SK-N-SH (cell line): ENCODE measurements at regions not wholly inside any gene's neighbourhood (a gene's known extent, or its start where the extent isn't known, plus 50 kb on each side); places are given as distances from the start of the nearest gene placed in this dataset.

Experiments used
- EP300 ChIP-seq, 2 experiments: IDR thresholded peaks; 2 replicates each; pipeline versions ENCODE4 v1.4.0 to v1.6.1; 2012; ENCODE audit warnings: borderline replicate concordance in 1 of 2, low read depth in 1 of 2, low read length in 1 of 2
- POLR2AphosphoS5 ChIP-seq: IDR thresholded peaks from 2 replicates; pipeline ENCODE4 v1.6.1; 2012; ENCODE audit warnings: low read depth, low read length
- RXRA ChIP-seq: IDR thresholded peaks from 2 replicates; pipeline ENCODE4 v1.4.0; 2012; ENCODE audit warnings: low read depth, mild to moderate bottlenecking, borderline replicate concordance
- TF ChIP-seq, protein P1 (sequence below): fragments of 200-600 bp; sonication (generic); IDR thresholded peaks from 2 replicates; pipeline ENCODE4 v1.6.1; 2017; ENCODE audit warnings: antibody characterized with exemption, mild to moderate bottlenecking, moderate library complexity

GRCh38 chr5:125199373-125199772 lies 452.9 kb upstream of the ZNF608 start:
- TF ChIP-seq EP300 (IDR thresholded peaks at IDR 0.05; ENCODE audit: borderline replicate concordance in 1 of 2, low read depth in 1 of 2, low read length in 1 of 2) (no peak), POLR2AphosphoS5 (no peak), RXRA (no peak)
- TF ChIP-seq, protein P1, sequence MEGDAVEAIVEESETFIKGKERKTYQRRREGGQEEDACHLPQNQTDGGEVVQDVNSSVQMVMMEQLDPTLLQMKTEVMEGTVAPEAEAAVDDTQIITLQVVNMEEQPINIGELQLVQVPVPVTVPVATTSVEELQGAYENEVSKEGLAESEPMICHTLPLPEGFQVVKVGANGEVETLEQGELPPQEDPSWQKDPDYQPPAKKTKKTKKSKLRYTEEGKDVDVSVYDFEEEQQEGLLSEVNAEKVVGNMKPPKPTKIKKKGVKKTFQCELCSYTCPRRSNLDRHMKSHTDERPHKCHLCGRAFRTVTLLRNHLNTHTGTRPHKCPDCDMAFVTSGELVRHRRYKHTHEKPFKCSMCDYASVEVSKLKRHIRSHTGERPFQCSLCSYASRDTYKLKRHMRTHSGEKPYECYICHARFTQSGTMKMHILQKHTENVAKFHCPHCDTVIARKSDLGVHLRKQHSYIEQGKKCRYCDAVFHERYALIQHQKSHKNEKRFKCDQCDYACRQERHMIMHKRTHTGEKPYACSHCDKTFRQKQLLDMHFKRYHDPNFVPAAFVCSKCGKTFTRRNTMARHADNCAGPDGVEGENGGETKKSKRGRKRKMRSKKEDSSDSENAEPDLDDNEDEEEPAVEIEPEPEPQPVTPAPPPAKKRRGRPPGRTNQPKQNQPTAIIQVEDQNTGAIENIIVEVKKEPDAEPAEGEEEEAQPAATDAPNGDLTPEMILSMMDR: no peak
